Adrenal gland (tissue), 9 donors: ENCODE measurements at regions not wholly inside any gene's neighbourhood (a gene's known extent, or its start where the extent isn't known, plus 50 kb on each side); places are given as distances from the start of the nearest gene placed in this dataset.

ENCODE experiments used
- DNase-seq, 7 donors: peaks; one replicate each; pipeline ENCODE4 v3.0.0-alpha.2; 2019 to 2020
- H3K27ac ChIP-seq, 5 donors: fragments of 200-600 bp; sonication (generic) in 4 of 5; 1 replicate in 3 of 5; 2 replicates in 2 of 5; pipeline versions ENCODE4 v1.5.1 to v1.8.0; 2016 to 2020; ENCODE audit warnings: mild to moderate bottlenecking in 1 of 5
- H3K27me3 ChIP-seq: fragments of 200-600 bp; 2 replicates; pipeline ENCODE4 v1.8.0; 2021
- H3K36me3 ChIP-seq, 2 donors: fragments of 200-600 bp; replicated peaks in 1 of 2; 1 replicate in 1 of 2; 2 replicates in 1 of 2; pipeline versions ENCODE4 v1.5.1 to v1.8.0; 2018 to 2022
- H3K4me1 ChIP-seq, 2 donors: fragments of 200-600 bp; replicated peaks in 1 of 2; 1 replicate in 1 of 2; 2 replicates in 1 of 2; pipeline versions ENCODE4 v1.5.1 to v1.8.0; 2018 to 2021
- H3K4me3 ChIP-seq, 4 donors: fragments of 200-600 bp; sonication (generic) in 3 of 4; one replicate each; pipeline ENCODE4 v1.5.1; 2016 to 2018
- H3K9me3 ChIP-seq, 3 donors: fragments of 200-600 bp; sonication (generic) in 1 of 3; replicated peaks in 1 of 3; 1 replicate in 2 of 3; 2 replicates in 1 of 3; pipeline versions ENCODE4 v1.5.1 to v1.8.0; 2016 to 2021
- POLR2A ChIP-seq, 2 donors: fragments of 450-650 bp; IDR thresholded peaks; one replicate each; pipeline ENCODE4 v1.6.1; 2017; ENCODE audit warnings: antibody characterized with exemption in 2 of 2, mild to moderate bottlenecking in 2 of 2, moderate library complexity in 1 of 2
- WGBS, 4 donors: extraction: QIAGEN DNeasy Blood & Tissue Kit in 2 of 4; methylation state at CpG; one replicate each; pipeline versions ENCODE4 v1.1.5 to v1.1.7; 2013 to 2017; 5-methylcytosine and 5-hydroxymethylcytosine counted together
- intact Hi-C, 2 donors: fragments of 100-400 bp; cut with DNase I; formaldehyde crosslinking; loops; one replicate each; pipeline versions ENCODE4 v1.14.1 to v1.15.0; 2022 to 2023
- TF ChIP-seq, protein P1 (sequence below), 6 experiments: fragments of 450-650 bp in 4 of 6; fragments of 200-600 bp in 2 of 6; sonication (generic) in 1 of 6; IDR thresholded peaks; 1 replicate in 5 of 6; 2 replicates in 1 of 6; pipeline versions ENCODE4 v1.5.1 to v1.8.0; 2016 to 2021; ENCODE audit warnings: antibody characterized with exemption in 6 of 6, mild to moderate bottlenecking in 2 of 6, moderate library complexity in 1 of 6
- donor health status: healthy with polysubstance abuse.
- donor health status: Bipolar disorder and iron deficiency.
- donor health status: DM: yes; HTN: yes; CAD: no.
- donor health status: DM: no; HTN: no; CAD: no.
- donor health status: DM: no; HTN: no; CAD: no.

DNA sequence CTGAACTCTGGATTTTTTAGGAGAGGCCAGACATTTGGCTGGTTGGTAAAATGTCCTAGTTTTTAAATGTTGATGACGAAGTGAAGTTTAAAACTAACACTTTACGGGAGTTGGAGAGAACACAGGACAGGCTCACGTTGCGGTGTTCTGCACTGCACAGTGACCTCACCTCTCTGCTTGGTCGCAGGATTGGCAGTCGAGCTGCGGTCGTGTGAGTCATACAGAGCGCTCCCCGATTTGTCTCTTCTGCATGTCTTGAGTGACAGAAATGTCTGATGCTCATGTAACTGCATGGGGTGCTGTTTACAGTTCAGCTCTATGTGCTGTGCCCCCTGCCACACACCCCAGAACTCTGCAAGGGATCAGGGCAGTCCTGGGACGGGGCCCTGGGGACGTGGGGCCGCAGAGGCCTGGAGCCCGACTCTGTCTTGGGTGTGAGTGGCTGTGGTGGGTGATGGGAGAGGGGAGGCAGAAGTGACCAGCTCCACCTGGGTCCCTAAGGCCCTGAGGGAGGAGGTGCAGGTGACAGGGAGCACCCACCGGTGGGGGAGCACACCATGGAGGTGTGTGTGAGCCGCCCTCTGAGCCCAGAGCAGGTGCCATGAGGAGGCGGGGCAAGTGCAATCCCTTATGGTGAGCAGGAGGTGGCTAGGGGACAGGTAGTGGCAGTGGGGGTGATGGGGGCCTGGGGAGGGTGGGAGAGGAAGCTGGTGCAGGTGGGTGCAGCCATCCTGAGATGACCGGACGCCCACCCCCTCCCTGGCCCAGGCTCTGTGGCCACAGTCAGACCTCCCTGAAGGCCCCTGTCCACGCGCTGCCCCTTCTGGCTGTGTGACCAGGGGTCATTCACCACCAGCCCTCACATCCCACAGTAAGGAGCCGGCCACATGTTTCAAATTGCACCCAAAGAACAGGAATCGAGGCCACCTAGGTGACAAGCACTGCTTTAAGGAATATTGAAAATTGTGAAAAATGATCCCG is 77.9 kb upstream of the ADRA2C start:
- Histone ChIP-seq H3K9me3 (no peaks in the 10 kb centered on the region), H3K27me3 (no peaks in the 10 kb centered on the region), H3K27ac (no peak overlapping the region), H3K36me3 (no peaks in the 10 kb centered on the region), H3K4me3 (no peak overlapping the region), H3K4me1 (no peaks in the 10 kb centered on the region)
- intact Hi-C loops = no loop called here
- WGBS, 4 donors = 76 to 89% (median 87%) methylated on average over 21 to 24 of the region's 24 CpGs
- no peak for DNase-seq
- no peak for TF ChIP-seq POLR2A (IDR thresholded peaks at IDR 0.05)

DNA sequence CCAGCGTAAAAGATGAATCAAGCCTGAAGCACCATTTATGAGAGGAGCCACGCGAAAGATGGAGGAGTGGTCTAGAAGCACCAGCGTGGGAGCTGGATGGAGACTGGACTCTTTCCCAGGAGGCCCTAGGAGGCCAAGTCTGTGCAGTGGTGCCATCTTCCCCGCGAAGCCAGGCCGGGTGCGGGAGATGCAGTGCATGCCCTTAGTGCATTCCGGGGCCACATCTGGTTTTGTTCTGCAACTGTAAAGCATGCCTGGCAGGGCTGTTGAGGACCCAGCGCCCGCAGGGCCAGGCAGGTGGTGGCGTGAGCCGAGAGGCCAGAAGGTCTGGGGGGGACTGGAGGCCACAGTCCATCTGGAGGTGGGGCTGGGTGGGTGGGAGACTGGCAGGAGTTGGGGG is 78.6 kb upstream of the ADRA2C start:
- H3K27me3 ChIP-seq = no peaks in the 10 kb centered on the region
- TF ChIP-seq, protein P1, sequence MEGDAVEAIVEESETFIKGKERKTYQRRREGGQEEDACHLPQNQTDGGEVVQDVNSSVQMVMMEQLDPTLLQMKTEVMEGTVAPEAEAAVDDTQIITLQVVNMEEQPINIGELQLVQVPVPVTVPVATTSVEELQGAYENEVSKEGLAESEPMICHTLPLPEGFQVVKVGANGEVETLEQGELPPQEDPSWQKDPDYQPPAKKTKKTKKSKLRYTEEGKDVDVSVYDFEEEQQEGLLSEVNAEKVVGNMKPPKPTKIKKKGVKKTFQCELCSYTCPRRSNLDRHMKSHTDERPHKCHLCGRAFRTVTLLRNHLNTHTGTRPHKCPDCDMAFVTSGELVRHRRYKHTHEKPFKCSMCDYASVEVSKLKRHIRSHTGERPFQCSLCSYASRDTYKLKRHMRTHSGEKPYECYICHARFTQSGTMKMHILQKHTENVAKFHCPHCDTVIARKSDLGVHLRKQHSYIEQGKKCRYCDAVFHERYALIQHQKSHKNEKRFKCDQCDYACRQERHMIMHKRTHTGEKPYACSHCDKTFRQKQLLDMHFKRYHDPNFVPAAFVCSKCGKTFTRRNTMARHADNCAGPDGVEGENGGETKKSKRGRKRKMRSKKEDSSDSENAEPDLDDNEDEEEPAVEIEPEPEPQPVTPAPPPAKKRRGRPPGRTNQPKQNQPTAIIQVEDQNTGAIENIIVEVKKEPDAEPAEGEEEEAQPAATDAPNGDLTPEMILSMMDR (IDR thresholded peaks at IDR 0.05) = no peak
- TF ChIP-seq POLR2A (IDR thresholded peaks at IDR 0.05) = no peak
- no peak overlapping the region for H3K4me3 ChIP-seq
- H3K27ac ChIP-seq = no peak overlapping the region
- no peaks in the 10 kb centered on the region for H3K4me1 ChIP-seq
- intact Hi-C loops = no loop called here
- no peaks in the 10 kb centered on the region for H3K36me3 ChIP-seq
- no peak for DNase-seq
- 80 to 93% (median 89%) methylated on average over 7 to 13 of the region's 13 CpGs for WGBS, 4 donors
- no peaks in the 10 kb centered on the region for H3K9me3 ChIP-seq

DNA sequence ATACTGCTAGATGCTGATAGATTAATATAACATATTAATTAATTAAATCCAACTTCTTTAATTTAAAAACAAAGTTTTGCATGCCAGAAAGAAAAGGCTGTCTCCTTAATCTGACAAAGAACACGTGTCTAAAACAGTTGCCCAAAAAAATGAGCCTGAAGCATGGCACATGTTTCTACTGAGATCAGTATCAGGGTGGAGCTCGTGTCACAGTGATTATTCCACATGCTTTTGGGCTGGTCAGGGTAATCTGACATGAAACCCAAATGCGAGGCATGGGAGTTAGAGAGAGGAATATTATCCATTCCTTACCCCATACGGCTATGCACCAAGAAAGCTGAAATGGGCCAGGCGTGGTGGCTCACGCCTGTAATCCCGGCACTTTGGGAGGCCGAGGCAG is 79.4 kb upstream of the ADRA2C start:
- no peaks in the 10 kb centered on the region for H3K36me3 ChIP-seq
- DNase-seq = no peak
- H3K27ac ChIP-seq = no peak overlapping the region
- H3K9me3 ChIP-seq = no peaks in the 10 kb centered on the region
- no peak for TF ChIP-seq POLR2A (IDR thresholded peaks at IDR 0.05)
- TF ChIP-seq, protein P1 (IDR thresholded peaks at IDR 0.05) = no peak
- WGBS, 4 donors = 78 to 83% (median 81%) methylated on average over 8 of the region's 8 CpGs
- no peaks in the 10 kb centered on the region for H3K4me1 ChIP-seq
- no peaks in the 10 kb centered on the region for H3K27me3 ChIP-seq
- intact Hi-C loops = no loop called here
- H3K4me3 ChIP-seq = no peak overlapping the region

DNA sequence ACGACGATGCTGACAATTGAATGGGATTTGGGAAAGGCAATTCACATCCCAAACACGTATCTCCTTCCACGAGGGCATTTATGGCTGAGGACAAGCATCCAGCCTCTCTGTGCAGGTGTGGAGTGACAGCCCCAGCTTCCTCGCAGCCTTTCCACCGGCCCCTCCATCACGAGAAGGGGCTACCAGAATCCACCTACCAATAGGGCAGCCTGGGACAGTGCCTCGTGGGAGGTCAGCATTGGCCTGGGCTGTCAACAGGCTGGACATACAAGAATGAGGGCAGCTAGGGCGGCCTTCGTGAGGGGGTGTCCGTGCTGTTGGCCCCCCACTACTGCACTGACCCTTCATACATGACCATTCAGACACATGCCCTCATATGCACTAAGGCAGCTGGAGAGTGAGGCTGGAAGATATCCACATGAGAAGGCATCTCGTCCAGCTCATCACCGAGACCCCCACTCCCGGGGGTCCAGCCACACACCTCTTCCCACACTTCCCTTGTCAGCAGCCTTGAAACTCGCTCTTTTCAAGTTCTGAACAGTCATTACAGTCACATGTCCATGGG is 81.0 kb upstream of the ADRA2C start:
- WGBS, 4 donors = 72 to 84% (median 76%) methylated on average over 12 to 15 of the region's 15 CpGs
- intact Hi-C loops = no loop called here
- TF ChIP-seq, protein P1 (IDR thresholded peaks at IDR 0.05) = no peak
- TF ChIP-seq POLR2A (IDR thresholded peaks at IDR 0.05) = no peak
- H3K36me3 ChIP-seq = no peaks in the 10 kb centered on the region
- H3K9me3 ChIP-seq = no peaks in the 10 kb centered on the region
- no peak for DNase-seq
- no peak overlapping the region for H3K27ac ChIP-seq
- no peak overlapping the region for H3K4me3 ChIP-seq
- no peaks in the 10 kb centered on the region for H3K4me1 ChIP-seq
- no peaks in the 10 kb centered on the region for H3K27me3 ChIP-seq
